Ecto neural progenitor cell (in vitro differentiated cells): ENCODE measurements at regions not wholly inside any gene's neighbourhood (a gene's known extent, or its start where the extent isn't known, plus 50 kb on each side); places are given as distances from the start of the nearest gene placed in this dataset.

ENCODE experiments used
- DNase-seq: peaks from one replicate; pipeline ENCODE4 v3.0.0-alpha.2; 2018; ENCODE audit warnings: low spot score

DNA sequence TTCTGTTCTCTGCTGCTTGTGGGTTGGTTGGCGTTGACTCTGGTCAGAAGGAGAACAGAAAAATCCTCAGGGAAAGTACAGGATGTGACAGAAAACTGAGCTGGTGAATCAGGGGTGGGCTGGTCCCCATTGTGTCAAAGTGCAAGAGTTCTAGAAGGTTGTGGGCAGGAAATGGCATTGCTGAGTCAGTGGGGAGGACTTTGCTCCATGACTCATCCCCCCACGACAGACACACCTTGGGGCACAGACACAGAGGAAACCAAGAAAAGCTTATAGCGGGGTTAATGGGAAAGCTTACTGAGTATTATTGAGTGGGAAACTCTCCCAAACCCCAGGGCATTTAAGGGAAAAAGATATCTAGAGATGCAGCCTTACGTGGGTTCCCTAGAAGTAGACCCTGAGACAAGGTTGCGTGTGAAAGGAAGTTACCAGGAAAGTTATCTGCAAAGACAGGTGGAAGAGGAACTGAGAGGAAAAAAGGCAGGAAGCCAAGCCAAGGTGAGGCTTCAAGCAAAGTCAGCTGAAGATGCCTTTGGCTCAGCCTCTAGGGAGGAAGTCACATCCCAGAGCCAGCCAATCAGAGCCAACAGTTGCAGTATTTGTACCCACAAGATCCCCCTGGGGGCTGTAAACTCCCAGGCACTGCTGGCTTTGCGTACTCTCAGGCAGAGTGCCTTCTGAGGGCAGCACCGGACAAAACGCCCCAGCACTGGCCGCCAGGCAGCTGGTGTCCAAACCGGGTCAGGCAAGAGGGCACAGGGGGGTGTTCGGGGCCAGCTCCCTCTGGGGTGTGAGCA lies 86.4 kb downstream of the FOXL1 start:
- DNase-seq, result no peak

DNA sequence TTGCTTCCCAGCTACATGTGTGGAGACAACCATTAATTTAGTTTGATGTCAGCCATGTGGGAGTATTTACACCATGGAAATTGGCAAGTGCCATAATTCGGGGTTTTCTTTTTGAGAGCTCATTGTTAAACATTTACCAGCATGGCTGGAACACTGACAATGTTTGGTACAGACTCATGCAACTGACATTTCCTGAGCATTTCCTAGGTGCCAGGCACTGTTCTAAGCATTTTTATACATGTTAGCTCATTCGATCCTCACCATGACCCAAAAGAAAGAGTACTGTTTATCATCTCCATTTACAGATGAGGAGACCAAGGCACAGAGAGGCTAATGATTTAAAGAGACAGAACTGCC lies 86.9 kb downstream of the FOXL1 start:
- DNase-seq, result no peak

DNA sequence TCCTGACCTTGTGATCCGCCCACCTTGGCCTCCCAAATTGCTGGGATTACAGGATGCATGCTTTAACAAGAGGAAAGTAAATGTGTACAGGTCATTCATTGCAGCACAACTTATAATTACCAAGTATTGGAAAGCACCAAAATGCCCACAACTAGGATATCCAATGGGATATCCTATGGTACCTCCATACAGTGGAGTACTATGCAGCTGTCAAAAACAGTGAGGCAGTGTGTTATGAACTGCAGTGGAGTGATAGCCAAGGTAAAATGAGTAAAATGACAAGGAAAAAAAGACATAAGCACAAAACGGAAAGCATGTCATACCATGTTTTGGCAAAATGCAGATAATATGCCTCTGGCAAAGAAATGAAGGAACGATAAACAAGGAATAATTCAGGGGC lies 87.6 kb downstream of the FOXL1 start:
- no peak for DNase-seq

- DNase-seq, result no peak
Measured at GRCh38 chr16:86667035-86667434, 88.7 kb downstream of the FOXL1 start.

DNA sequence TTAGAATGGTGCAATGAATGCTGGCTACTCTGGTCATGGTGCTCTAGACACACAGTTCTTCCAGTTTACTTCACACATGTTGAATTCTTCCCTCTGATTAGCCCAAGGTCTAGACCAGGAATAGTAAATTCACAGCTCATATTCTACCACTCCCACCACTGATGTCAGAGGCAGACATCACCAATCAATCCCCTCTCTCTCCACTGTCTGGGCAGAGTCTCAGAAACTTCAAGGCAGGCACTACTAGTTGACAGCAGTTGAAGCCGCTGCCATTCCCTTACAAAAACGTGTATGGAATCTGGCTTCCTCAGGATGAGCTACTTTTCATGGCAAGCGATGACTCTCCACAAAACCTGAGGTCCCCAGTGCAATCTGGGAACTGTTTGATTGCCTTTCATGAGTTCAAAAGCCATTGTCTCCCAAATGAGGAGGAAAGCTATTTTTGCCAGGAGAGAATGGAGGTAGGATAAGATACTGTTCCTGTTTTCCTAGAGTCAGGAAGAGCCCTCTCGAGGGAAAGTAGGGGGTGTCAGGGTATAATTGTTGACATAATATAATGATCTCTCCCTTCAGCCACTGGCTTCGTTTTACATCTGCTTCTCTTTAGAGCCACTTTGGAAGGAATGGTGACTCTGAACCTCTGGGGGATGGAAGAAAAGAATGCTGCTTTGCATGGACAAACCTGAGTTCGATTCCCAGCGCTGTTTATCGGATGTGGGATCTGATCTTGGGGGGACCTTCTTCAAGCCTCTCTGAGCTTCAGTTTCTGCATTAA lies 90.0 kb downstream of the FOXL1 start:
- DNase-seq, result no peak

DNA sequence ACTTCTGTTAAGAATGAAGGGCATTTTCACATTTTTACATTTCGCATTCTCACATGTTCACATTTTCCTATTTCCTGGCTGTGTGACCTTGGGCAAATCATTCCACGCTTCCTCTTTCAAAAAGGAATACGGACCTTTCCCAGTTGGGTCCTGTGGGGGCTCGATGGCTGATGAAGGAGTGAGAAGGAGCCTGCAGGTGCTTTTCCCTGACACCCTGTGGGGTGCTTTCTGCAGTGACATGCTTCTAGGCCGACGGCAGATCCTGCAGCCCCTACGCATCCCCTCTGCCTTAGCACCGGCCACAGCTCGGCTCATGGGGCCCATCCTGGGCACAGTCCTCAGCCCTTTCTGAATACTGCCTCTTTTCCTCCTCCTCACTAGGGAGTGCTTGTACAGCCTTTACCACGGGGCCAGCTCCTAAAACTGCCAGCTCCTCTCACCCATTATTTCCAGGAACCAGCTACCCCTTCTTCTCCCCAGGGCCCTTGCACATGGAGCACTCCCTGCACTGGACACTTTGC lies 91.0 kb downstream of the FOXL1 start:
- no peak for DNase-seq

DNA sequence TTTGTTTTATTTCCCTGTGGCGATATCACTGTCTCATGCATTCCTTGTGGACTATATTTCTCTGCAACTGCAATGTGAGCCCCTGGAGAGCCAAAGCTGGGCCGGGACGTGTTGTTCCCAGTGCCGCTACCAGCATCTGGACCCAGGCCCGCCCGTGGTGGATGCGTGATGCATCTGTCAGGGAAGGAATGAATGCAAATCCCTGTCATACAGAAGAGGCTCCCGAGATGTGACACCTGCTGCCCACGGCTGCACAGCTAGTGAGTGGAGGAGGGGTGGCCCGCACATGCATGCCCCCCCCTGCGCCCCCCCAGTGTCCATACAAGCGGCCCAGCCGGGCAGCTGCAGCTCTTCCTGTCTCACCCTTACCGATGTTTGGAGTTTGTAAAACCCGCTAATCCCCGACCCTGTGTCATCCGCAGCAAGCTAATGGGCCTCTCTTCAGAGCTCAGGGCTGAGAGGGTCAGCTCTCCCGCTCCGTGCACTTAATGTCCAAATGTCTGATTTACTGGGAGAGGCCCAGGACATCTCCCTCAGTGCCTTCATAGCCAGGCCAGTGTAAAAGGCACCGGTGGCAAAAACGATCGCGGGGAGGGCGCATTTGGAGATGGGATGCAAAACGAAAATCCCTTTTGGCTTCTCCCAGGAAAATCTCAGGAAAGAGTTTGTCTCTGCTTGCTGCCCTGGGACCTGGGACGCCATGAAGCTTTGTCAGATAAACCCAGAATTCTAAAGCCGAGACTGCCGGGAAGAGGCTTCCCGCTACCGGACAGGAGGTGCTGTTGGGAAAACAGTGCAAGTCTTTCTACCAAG lies 91.8 kb downstream of the FOXL1 start:
- DNase-seq, result no peak

DNA sequence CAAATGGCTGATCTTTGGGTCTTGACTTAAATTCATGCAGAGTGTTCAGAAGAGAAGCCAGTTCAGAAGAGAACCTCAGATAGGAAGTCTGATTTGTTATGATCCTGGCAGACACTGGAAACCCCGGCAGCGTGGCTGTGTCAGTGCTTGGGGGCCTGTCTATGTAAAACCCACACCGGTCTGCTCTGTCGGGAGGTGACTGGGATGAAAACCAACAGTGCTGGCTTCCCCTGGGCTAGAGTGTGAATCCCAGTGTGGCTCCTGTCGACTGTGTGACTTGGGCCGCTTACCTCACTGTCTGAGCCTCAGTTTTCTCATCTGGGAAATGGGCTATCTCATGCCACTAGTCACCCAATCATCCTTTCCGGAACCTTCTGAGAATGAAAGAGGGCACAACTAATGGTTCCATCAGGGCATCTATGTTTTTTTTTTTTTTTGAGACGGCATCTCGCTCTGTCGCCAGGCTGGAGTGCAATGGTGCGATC lies 92.4 kb downstream of the FOXL1 start:
- no peak for DNase-seq

DNA sequence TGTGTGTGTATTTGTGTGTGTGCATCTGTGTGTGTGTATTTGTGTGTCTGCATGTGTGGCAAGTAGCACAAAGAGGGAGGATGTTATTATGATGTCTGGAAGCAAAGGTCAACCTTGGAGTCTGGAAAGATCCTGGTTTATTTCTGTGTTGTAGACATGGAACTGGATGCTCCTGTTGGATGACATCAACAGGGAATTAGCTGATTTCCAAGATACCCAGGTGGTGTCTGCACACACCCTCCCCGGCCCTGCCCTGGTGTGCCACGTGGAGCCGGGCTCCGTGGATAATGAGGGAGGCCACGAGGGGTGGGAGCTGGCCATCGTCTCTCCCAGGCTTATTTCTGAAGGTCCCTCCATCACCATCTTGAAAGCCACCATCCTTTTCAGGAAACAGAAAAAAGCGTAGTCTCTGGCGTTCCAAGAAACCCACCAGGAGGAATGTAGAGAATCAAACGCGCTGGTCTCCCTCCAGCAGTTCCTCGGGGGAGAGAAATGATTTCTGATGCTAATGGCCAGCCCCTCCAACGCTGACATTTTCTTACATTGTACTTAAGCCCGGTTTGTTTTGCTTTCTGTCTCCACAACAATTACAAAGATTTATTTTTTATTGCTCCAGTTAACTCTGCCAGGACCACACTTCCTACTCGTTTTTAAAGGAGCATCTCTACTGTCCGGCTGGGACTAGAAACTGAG lies 93.3 kb downstream of the FOXL1 start:
- DNase-seq, result no peak

GRCh38 chr16:86672179-86672863 lies 94.0 kb downstream of the FOXL1 start:
- no peak for DNase-seq

DNA sequence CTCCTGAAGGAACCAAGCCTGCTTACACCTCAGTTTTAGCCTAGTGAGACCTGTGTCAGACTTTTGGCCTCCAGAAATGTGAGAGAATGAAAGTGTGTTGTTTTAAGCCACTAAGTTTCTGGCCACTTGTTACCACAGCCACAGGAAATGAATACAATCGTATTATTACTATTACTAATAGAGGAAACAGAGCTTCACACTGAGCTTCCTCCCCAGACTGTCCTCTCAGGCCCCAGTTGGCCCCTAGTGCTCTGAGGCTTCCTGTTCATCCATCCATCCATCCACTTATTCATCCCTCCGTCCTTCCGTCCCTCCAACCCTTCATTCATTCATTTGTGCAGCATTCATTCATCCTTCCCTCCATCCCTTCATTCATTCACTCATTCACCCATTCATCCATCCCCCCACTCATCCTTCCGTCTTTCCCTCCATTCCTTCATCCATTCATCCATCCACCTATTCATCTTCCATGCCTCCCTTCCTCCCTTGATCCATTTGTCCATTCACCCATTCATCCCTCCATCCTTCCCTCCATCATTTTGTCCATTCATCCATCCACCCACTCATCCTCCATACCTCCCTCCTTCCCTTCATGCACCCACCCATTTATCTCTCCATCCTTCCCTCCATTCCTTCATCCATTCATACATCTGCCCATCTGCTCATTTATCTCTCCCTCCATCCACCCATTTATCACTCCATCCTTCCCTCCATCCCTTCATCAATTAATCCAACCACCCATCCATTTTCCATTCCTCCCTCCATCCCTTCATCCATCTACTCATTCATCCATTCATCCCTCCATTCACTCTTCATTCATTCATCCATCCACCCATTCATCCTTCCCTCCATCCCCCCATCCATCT lies 95.0 kb downstream of the FOXL1 start:
- no peak for DNase-seq

DNA sequence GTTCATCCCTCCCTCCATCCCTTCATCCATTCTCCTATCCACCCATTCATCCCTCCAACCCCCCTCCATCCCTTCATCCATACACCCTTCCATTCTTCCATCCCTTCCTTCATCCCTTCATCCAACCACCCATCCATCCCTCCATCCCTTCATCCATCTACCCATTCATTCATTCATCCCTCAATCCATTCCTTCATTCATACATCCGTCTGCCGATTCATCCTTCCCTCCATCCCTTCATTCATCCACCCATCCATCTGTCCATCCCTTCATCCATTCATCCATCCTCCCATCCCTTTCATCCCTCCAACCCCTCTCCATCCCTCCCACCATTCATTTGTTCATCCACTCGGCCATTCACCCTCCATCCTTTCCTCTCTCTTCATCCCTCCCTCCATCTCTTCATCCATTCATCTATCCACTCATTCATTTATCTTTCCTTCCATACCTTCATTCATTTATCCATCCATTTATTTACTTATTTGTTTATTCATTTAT lies 95.7 kb downstream of the FOXL1 start:
- DNase-seq, result no peak

GRCh38 chr16:86676254-86676670 lies 97.9 kb downstream of the FOXL1 start:
- no peak for DNase-seq

- DNase-seq, result no peak
Measured at GRCh38 chr16:86679490-86679889, 101.1 kb downstream of the FOXL1 start.

- DNase-seq, result no peak
Measured at GRCh38 chr16:86680162-86680561, 101.8 kb downstream of the FOXL1 start.

- DNase-seq, result no peak
Measured at GRCh38 chr16:86680661-86681030, 102.3 kb downstream of the FOXL1 start.

DNA sequence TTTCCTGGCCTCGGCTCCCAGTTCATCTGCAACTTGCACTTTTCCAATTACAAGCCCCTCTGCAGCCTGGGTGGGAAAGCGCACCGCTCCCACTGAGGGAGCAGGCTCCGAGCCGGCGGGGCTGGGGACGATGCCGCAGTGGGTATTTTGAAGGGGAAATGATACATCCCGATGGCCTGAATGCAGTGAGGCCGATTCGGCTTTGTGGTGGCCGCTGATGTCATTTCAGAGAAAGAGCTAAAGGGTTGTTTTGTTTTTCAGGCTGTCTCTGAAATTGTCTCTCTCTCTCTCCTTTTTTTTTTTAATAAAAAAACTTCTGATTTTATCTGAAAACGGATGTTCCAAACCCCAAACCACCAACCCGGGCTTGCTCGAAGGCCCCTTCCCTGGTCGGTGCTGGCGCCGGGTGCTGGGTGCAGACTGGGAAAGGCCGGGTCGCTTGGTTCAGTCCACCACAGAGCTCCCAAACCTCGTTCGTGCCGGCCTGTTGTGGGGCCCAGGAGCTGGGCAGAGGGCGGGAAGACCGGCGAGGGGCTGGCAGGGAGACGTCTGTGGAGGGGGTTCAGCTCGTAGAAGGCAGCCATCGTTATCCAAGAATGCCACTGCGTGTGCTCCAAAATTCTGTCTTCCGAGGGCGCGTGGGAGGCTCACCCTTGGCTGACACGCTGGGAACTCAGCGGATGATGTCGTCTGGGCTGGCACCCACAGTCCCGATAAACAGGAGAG lies 102.8 kb downstream of the FOXL1 start:
- no peak for DNase-seq

GRCh38 chr16:86681757-86682106 lies 103.4 kb downstream of the FOXL1 start:
- DNase-seq, result no peak

DNA sequence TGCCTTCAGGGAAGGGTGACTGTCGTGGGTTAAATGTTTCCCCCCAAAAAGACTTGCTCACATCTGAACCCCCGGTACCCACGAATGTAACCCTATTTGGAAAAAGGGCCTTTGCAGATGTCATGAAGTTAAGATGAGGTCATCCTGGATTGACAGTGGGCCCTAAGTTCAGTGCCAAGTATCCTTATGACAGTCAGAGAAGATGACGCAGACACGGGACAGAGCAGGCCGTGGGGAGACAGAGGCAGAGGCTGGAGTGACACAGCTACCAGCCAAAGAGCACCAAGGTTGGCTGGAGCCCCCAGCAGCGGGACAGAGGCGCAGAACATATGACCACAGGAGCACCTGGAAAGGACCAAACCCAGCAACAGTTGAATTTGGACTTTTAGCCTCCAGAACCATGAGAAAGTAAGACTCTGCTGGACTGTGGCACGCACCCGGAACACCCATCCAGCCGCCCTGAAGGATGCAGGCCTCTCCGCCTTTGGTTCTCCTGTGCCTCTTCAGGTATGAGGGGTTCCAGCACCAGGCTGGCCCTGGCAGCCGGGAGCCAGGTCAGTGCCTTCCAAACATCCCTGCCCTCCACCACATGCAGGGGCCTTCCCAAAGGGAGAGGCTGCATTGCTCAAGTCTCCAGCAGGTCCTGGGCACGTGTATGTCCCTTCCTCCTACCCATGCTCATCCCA lies 104.0 kb downstream of the FOXL1 start:
- DNase-seq, result no peak
